Prostate gland (tissue), 2 donors: ENCODE measurements at regions not wholly inside any gene's neighbourhood (a gene's known extent, or its start where the extent isn't known, plus 50 kb on each side); places are given as distances from the start of the nearest gene placed in this dataset.

Experiments
- DNase-seq: peaks from one replicate; pipeline ENCODE4 v3.0.0-alpha.2; 2019; ENCODE audit warnings: low spot score
- H3K27ac ChIP-seq, 2 donors: fragments of 200-600 bp; sonication (generic); 2 replicates each; pipeline ENCODE4 v1.5.1; 2017 to 2019
- H3K27me3 ChIP-seq: fragments of 200-600 bp; sonication (generic); replicated peaks from 2 replicates; pipeline ENCODE4 v1.5.1; 2019; ENCODE audit not compliant: insufficient read depth
- H3K36me3 ChIP-seq, 2 donors: fragments of 200-600 bp; sonication (generic); 1 replicate in 1 of 2; 2 replicates in 1 of 2; pipeline versions ENCODE4 v1.5.1 to v1.8.1; 2017 to 2019
- H3K4me1 ChIP-seq: fragments of 200-600 bp; sonication (generic); replicated peaks from 2 replicates; pipeline ENCODE4 v1.5.1; 2019
- H3K4me3 ChIP-seq, 2 donors: fragments of 200-600 bp; sonication (generic); 2 replicates each; pipeline ENCODE4 v1.5.1; 2017 to 2019
- H3K9me3 ChIP-seq: fragments of 200-600 bp; sonication (generic); 2 replicates; pipeline ENCODE4 v1.5.1; 2017
- CTCF ChIP-seq, 4 experiments: fragments of 200-600 bp in 2 of 4; fragments of 450-650 bp in 2 of 4; sonication (generic) in 2 of 4; IDR thresholded peaks; 1 replicate in 3 of 4; 2 replicates in 1 of 4; pipeline ENCODE4 v1.5.1; 2016 to 2019; ENCODE audit warnings: antibody characterized with exemption in 4 of 4, mild to moderate bottlenecking in 2 of 4, moderate library complexity in 2 of 4
- POLR2A ChIP-seq: fragments of 450-650 bp; IDR thresholded peaks from one replicate; pipeline ENCODE4 v1.6.1; 2016; ENCODE audit warnings: antibody characterized with exemption, mild to moderate bottlenecking
- POLR2AphosphoS5 ChIP-seq: sonication (generic); formaldehyde crosslinking; IDR thresholded peaks from one replicate; pipeline ENCODE4 v1.6.1; 2017; ENCODE audit warnings: antibody characterized with exemption
- WGBS: methylation state at CpG from one replicate; pipeline ENCODE4 v1.1.5; 2018; 5-methylcytosine and 5-hydroxymethylcytosine counted together
- intact Hi-C: fragments of 100-400 bp; cut with DNase I; formaldehyde crosslinking; loops from one replicate; pipeline ENCODE4 v1.14.2; 2022

- intact Hi-C loops, result no loop called here
- Histone ChIP-seq H3K4me3 (no peak overlapping the region), H3K27ac (no peak overlapping the region), H3K4me1 (no peaks in the 10 kb centered on the region), H3K36me3 (no peaks in the 10 kb centered on the region), H3K27me3 (no peaks in the 10 kb centered on the region), H3K9me3 (no peaks in the 10 kb centered on the region)
- no peak for DNase-seq
- TF ChIP-seq POLR2AphosphoS5, result no peak
- no peak for TF ChIP-seq CTCF (IDR thresholded peaks at IDR 0.05)
- TF ChIP-seq POLR2A, result no peak
Observed at GRCh38 chr14:38012056-38012455, 195.6 kb upstream of the SSTR1 start.

- intact Hi-C loops, result no loop called here
- Histone ChIP-seq H3K36me3 (no peaks in the 10 kb centered on the region), H3K27me3 (no peaks in the 10 kb centered on the region), H3K9me3 (no peaks in the 10 kb centered on the region), H3K4me3 (no peak overlapping the region), H3K4me1 (no peaks in the 10 kb centered on the region), H3K27ac (no peak overlapping the region)
- DNase-seq, result no peak
- 80% methylated on average over 2 of the region's 2 CpGs for WGBS
- TF ChIP-seq POLR2A (no peak), CTCF (IDR thresholded peaks at IDR 0.05) (no peak)
Observed at GRCh38 chr14:38016497-38016896, 191.2 kb upstream of the SSTR1 start.

- WGBS, result 98% methylated on average over 2 of the region's 2 CpGs
- Histone ChIP-seq H3K9me3 (no peaks in the 10 kb centered on the region), H3K4me1 (no peaks in the 10 kb centered on the region), H3K27ac (no peak overlapping the region), H3K36me3 (no peaks in the 10 kb centered on the region), H3K27me3 (no peaks in the 10 kb centered on the region), H3K4me3 (no peak overlapping the region)
- no peak for DNase-seq
- intact Hi-C loops, result no loop called here
- TF ChIP-seq POLR2AphosphoS5 (no peak), POLR2A (no peak), CTCF (IDR thresholded peaks at IDR 0.05) (no peak)
Observed at GRCh38 chr14:38021861-38022260, 185.8 kb upstream of the SSTR1 start.

GRCh38 chr14:38022775-38023174 is 184.9 kb upstream of the SSTR1 start:
- Histone ChIP-seq H3K27me3 (no peaks in the 10 kb centered on the region), H3K9me3 (no peaks in the 10 kb centered on the region), H3K4me1 (no peaks in the 10 kb centered on the region), H3K4me3 (no peak overlapping the region), H3K27ac (no peak overlapping the region), H3K36me3 (no peaks in the 10 kb centered on the region)
- 62% methylated on average over 3 of the region's 3 CpGs for WGBS
- no peak for TF ChIP-seq CTCF (IDR thresholded peaks at IDR 0.05)
- TF ChIP-seq POLR2A, result no peak
- TF ChIP-seq POLR2AphosphoS5, result no peak
- DNase-seq, result no peak
- intact Hi-C loops, result no loop called here

- H3K36me3 ChIP-seq, result no peaks in the 10 kb centered on the region
- intact Hi-C loops, result no loop called here
- no peaks in the 10 kb centered on the region for H3K4me1 ChIP-seq
- no peak overlapping the region for H3K27ac ChIP-seq
- DNase-seq, result no peak
- H3K27me3 ChIP-seq, result no peaks in the 10 kb centered on the region
- H3K9me3 ChIP-seq, result no peaks in the 10 kb centered on the region
- H3K4me3 ChIP-seq, result no peak overlapping the region
- 84% methylated on average over 3 of the region's 3 CpGs for WGBS
- TF ChIP-seq CTCF (IDR thresholded peaks at IDR 0.05) (no peak), POLR2AphosphoS5 (no peak), POLR2A (no peak)
Observed at GRCh38 chr14:38038171-38038570, 169.5 kb upstream of the SSTR1 start.
